Activated CD4-positive, alpha-beta T cell treated with anti-CD3 and anti-CD28 coated beads for 36 hours (primary cell): ENCODE measurements at regions not wholly inside any gene's neighbourhood (a gene's known extent, or its start where the extent isn't known, plus 50 kb on each side); places are given as distances from the start of the nearest gene placed in this dataset.

Experiments used
- ATAC-seq: fragments of 200-7000 bp; cut with Tn5 transposase; one replicate; pipeline ENCODE4 v1.10.0; 2021; ENCODE audit warnings: mild to moderate bottlenecking, moderate library complexity
- CTCF ChIA-PET: fragments of 350-600 bp; sonication (Branson Sonifier 250); formaldehyde crosslinking; loops from one replicate; lab custom pipeline; 2021; ENCODE audit warnings: antibody characterized with exemption; lab: Charles Lee
- POLR2A ChIA-PET: fragments of 350-600 bp; sonication (Branson Sonifier 250); formaldehyde crosslinking; loops from one replicate; lab custom pipeline; 2021; ENCODE audit warnings: antibody characterized with exemption, inconsistent platforms; lab: Charles Lee
- DNase-seq: peaks from one replicate; pipeline ENCODE4 v3.0.0-alpha.2; 2020
- H3K27ac Mint-ChIP-seq: one replicate; pipeline ENCODE4 v1.8.0; 2021; ENCODE audit warnings: mixed read lengths
- H3K27me3 Mint-ChIP-seq: one replicate; pipeline ENCODE4 v1.8.0; 2021; ENCODE audit warnings: mixed read lengths
- H3K36me3 Mint-ChIP-seq: one replicate; pipeline ENCODE4 v1.8.0; 2021; ENCODE audit warnings: low read depth, mixed read lengths
- H3K4me1 Mint-ChIP-seq: one replicate; pipeline ENCODE4 v1.8.0; 2021; ENCODE audit warnings: mixed read lengths
- H3K4me3 Mint-ChIP-seq: one replicate; pipeline ENCODE4 v1.8.0; 2021; ENCODE audit warnings: mild to moderate bottlenecking, moderate library complexity, mixed read lengths
- H3K9me3 Mint-ChIP-seq: one replicate; pipeline ENCODE4 v1.8.0; 2021; ENCODE audit warnings: low read depth, mixed read lengths
- intact Hi-C, 2 experiments: fragments of 100-400 bp; cut with DNase I in 1 of 2; cut with micrococcal nuclease in 1 of 2; formaldehyde crosslinking; loops; one replicate each; pipeline versions ENCODE4 v1.14.2 to v1.15.1; 2022 to 2024; cut with DNase I, micrococcal nuclease

GRCh38 chr20:54293526-54293925, 85.6 kb downstream of the PFDN4 start:
- Mint-ChIP-seq H3K27ac (no peak overlapping the region), H3K4me1 (peaks cover 20% of the 10 kb centered on the region), H3K4me3 (no peak overlapping the region), H3K27me3 (peaks cover 37% of the 10 kb centered on the region), H3K36me3 (peaks cover 2% of the 10 kb centered on the region), H3K9me3 (no peaks in the 10 kb centered on the region)
- ATAC-seq: no peak
- CTCF ChIA-PET: no interaction called here
- POLR2A ChIA-PET: no interaction called here
- no peak for DNase-seq
- intact Hi-C loops: no loop called here

- no peak overlapping the region for H3K4me3 Mint-ChIP-seq
- no peak for ATAC-seq
Observed at GRCh38 chr20:54294094-54294493, 86.2 kb downstream of the PFDN4 start.

DNA sequence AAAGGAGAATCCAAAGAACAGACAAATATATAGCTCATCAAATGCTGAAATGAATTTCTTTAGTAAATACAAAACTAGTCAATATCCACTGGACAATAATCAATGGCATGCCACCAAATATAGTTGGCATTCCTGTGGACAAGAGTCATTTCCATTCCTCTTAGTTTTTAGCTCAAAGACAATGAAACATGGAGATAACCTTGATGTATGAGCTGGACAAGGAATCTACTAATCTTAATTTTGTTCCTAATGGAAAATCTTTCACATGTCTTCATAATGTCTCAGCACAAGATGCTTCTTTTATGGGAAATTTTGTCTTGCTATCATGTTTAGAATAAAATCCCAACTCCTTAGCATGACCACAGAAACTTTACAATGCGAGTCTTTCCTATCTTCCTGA, 87.8 kb downstream of the PFDN4 start:
- Mint-ChIP-seq H3K9me3 (no peaks in the 10 kb centered on the region), H3K27me3 (peaks cover 39% of the 10 kb centered on the region), H3K4me3 (no peak overlapping the region), H3K4me1 (peaks cover 17% of the 10 kb centered on the region), H3K36me3 (no peaks in the 10 kb centered on the region), H3K27ac (no peak overlapping the region)
- no peak for ATAC-seq
- no peak for DNase-seq
- POLR2A ChIA-PET: interaction anchor here (0.6 kb wide), 1 partner anchor 519 kb away, joined by 4 read pairs; no protein-coding TSS in a partner anchor
- intact Hi-C loops: no loop called here
- CTCF ChIA-PET: interaction anchor here (0.5 kb wide), 1 partner anchor 415 kb away, joined by 3 read pairs; no protein-coding TSS in a partner anchor

More at GRCh38 chr20:54294094-54294493, 86.2 kb downstream of the PFDN4 start:
- POLR2A ChIA-PET: no interaction called here
- no peak overlapping the region for H3K27ac Mint-ChIP-seq
- peaks cover 20% of the 10 kb centered on the region for H3K4me1 Mint-ChIP-seq
- H3K9me3 Mint-ChIP-seq: no peaks in the 10 kb centered on the region
- CTCF ChIA-PET: no interaction called here
- DNase-seq: no peak
- no peaks in the 10 kb centered on the region for H3K36me3 Mint-ChIP-seq
- H3K27me3 Mint-ChIP-seq: peaks cover 35% of the 10 kb centered on the region
- intact Hi-C loops: no loop called here

DNA sequence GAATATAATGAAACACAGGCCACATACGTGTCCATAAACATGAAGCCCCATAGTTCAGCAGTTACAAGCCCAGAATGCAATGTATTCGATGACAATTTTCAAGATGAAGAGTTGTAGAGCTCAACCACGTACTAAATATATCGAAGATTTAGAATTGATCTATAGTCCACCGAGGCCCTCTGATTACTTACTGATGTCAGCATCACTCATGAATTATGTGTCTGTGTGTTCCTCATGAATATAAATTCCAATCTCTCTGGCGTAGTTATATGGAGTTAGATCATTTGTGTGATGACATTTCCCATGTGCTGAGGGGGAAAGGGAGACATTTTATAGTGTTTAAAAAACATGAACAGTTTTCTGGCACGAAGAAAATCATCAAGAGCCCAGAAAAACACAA, 97.5 kb downstream of the PFDN4 start:
- Mint-ChIP-seq H3K4me1 (peaks cover 16% of the 10 kb centered on the region), H3K27me3 (peaks cover 27% of the 10 kb centered on the region), H3K4me3 (no peak overlapping the region), H3K27ac (no peak overlapping the region), H3K9me3 (no peaks in the 10 kb centered on the region), H3K36me3 (no peaks in the 10 kb centered on the region)
- no peak for DNase-seq
- ATAC-seq: no peak
- ChIA-PET CTCF (no interaction called here), POLR2A (no interaction called here)
- intact Hi-C loops: no loop called here

DNA sequence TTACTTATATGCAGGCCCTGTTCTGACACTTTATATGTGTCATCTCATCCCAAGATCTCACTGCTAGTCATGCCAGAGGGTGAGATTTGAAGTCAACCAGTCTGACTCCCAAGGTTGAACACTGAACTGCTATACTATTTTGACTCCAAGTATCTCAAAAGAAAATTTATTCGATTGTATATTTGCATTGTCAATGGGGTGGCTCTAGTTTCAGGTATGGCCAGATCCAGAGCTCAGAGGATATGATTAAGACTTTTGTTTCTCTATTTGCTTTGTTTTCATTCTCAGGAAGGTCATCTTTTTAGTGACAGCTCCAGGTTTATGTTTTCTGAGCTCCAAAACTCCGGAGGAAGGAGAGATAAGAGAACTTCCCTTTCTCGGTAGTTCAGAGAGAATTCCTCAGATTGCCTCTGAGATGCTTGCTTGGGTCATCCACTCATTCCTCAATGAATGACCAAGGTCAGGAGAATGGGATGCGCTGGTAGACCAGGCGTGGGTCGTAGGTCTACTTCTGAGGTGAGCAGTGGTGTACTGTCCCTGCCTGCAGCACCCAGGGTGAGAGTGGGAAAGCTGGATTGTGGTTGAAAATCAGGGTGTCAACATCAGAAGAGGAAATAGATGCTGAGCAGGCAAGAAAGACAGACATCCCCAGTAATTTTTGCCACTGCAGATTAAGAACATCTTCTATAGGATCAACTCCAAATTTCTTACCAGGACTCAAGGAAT, 99.3 kb downstream of the PFDN4 start:
- Mint-ChIP-seq H3K4me1 (peaks cover 15% of the 10 kb centered on the region), H3K36me3 (no peaks in the 10 kb centered on the region), H3K4me3 (no peak overlapping the region), H3K27ac (peak overlapping the region; percentile 9), H3K9me3 (no peaks in the 10 kb centered on the region), H3K27me3 (peaks cover 27% of the 10 kb centered on the region)
- DNase-seq (no peak), ATAC-seq (peak; percentile 63)
- intact Hi-C loops: no loop called here
- CTCF ChIA-PET: interaction anchor here (0.6 to 1.4 kb wide), 2 partner anchors 10 to 13 kb away, joined by 3 to 7 read pairs; no protein-coding TSS in a partner anchor
- POLR2A ChIA-PET: interaction anchor here (0.7 kb wide), 1 partner anchor 660 kb away, joined by 4 read pairs; no protein-coding TSS in a partner anchor

DNA sequence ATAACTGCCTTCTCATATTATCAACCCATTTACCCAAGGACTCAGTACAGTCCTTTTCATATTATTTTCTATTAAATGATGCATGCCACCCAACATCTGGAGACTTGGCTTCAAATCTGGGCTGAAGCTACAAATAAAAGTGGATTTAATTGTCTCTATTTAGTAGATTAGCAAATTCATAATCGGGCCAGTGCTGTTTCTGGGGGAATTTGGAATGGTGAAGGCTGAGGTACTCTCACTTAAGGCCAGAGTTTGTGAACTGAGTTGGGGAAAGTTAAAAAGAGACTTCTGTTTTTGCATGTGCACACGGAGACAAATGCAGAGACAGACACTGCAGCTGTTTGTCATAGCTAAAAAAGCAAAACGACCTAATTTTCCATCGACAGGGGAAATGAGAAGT, 100.9 kb downstream of the PFDN4 start:
- Mint-ChIP-seq H3K4me3 (no peak overlapping the region), H3K36me3 (no peaks in the 10 kb centered on the region), H3K4me1 (peaks cover 17% of the 10 kb centered on the region), H3K9me3 (no peaks in the 10 kb centered on the region), H3K27ac (no peak overlapping the region), H3K27me3 (peaks cover 18% of the 10 kb centered on the region)
- intact Hi-C loops: no loop called here
- ATAC-seq: no peak
- ChIA-PET POLR2A (no interaction called here), CTCF (no interaction called here)
- DNase-seq: no peak

GRCh38 chr20:54318892-54319291, 111.0 kb downstream of the PFDN4 start:
- H3K4me3 Mint-ChIP-seq: no peak overlapping the region
- ATAC-seq (no peak), DNase-seq (no peak)
- H3K27me3 Mint-ChIP-seq: peaks cover 29% of the 10 kb centered on the region
- peaks cover 34% of the 10 kb centered on the region for H3K4me1 Mint-ChIP-seq
- CTCF ChIA-PET: interaction anchor here (2.0 kb wide), 1 partner anchor 12 kb away, joined by 7 read pairs; no protein-coding TSS in a partner anchor
- intact Hi-C loops: loop anchor here in 1 of 2 experiments (5.0 kb wide), 1 partner anchor 97 kb away; no protein-coding TSS in a partner anchor
- no peaks in the 10 kb centered on the region for H3K9me3 Mint-ChIP-seq
- peak overlapping the region; percentile 59 for H3K27ac Mint-ChIP-seq
- POLR2A ChIA-PET: interaction anchor here (0.9 kb wide), 1 partner anchor 1290 kb away, joined by 4 read pairs; no protein-coding TSS in a partner anchor
- H3K36me3 Mint-ChIP-seq: no peaks in the 10 kb centered on the region

DNA sequence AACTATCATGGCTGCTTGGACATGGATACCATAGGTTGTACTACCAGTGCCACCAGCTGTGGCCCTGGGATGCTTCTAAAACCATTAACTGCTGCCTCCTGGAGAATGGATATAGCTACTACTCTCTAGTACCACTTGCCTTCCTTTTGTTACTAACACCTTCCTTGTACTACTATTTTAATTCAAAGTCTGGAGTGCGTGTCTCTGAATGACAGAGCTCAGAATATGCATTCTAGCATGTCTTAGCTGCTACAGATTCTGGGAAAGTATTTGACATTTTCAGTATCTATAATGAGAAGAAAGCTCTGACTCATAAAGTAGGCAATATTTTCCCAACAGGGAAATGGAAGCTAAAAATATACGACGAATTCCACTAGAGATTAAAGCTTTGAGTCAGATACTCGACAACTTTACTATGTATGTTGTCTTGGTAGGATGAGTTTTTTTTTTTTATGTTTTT, 112.3 kb downstream of the PFDN4 start:
- Mint-ChIP-seq H3K9me3 (no peaks in the 10 kb centered on the region), H3K27ac (peak overlapping the region; percentile 70), H3K27me3 (peaks cover 23% of the 10 kb centered on the region), H3K36me3 (no peaks in the 10 kb centered on the region), H3K4me1 (peaks cover 47% of the 10 kb centered on the region), H3K4me3 (no peak overlapping the region)
- intact Hi-C loops: loop anchor here (1.0 kb wide), 1 partner anchor 35 kb away; no protein-coding TSS in a partner anchor
- ATAC-seq: peak; percentile 83
- ChIA-PET CTCF (interaction anchor here (0.6 to 2.0 kb wide), 3 partner anchors 13 to 34 kb away, joined by 3 to 7 read pairs (median 4); no protein-coding TSS in a partner anchor), POLR2A (interaction anchor here (0.6 to 1.0 kb wide), 2 partner anchors 154 to 404 kb away, joined by 10 to 13 read pairs; no protein-coding TSS in a partner anchor)
- DNase-seq: peak; percentile 8

- POLR2A ChIA-PET: no interaction called here
- no peak for ATAC-seq
- H3K36me3 Mint-ChIP-seq: no peaks in the 10 kb centered on the region
- H3K27ac Mint-ChIP-seq: peak overlapping the region; percentile 74
- CTCF ChIA-PET: no interaction called here
- no peak overlapping the region for H3K4me3 Mint-ChIP-seq
- no peak for DNase-seq
- H3K27me3 Mint-ChIP-seq: peaks cover 14% of the 10 kb centered on the region
- intact Hi-C loops: no loop called here
- peaks cover 51% of the 10 kb centered on the region for H3K4me1 Mint-ChIP-seq
- H3K9me3 Mint-ChIP-seq: no peaks in the 10 kb centered on the region
Observed at GRCh38 chr20:54321352-54322087, 113.6 kb downstream of the PFDN4 start.

DNA sequence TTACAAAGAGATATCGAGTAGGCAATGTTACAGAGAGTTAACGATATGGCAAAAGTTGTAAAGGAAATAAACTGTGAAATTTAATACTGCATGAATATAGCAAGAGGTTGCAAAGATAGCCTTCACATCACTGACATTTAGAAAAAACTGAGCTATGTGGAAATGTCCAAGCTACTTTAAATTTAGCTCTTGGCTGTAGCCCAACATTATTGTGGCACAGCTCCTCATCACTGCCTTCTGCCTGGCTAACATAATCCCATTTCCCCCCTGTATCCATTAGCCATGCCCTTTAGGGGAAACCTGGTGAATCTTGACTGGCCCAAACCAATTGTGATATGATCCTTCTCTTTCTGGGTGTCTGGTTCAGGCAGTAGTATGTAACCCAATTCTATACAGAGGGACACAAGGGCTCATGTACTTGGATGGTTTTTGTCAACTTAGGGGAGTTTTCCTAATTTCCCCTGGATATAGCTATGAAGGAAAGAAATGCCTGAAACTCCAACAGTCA, 115.4 kb downstream of the PFDN4 start:
- intact Hi-C loops: no loop called here
- ChIA-PET CTCF (no interaction called here), POLR2A (no interaction called here)
- H3K27me3 Mint-ChIP-seq: peaks cover 13% of the 10 kb centered on the region
- H3K4me3 Mint-ChIP-seq: no peak overlapping the region
- H3K9me3 Mint-ChIP-seq: no peaks in the 10 kb centered on the region
- no peak for DNase-seq
- peaks cover 1% of the 10 kb centered on the region for H3K36me3 Mint-ChIP-seq
- ATAC-seq: no peak
- peaks cover 51% of the 10 kb centered on the region for H3K4me1 Mint-ChIP-seq
- peak overlapping the region; percentile 69 for H3K27ac Mint-ChIP-seq

- no peak for DNase-seq
- Mint-ChIP-seq H3K36me3 (peaks cover 1% of the 10 kb centered on the region), H3K4me3 (no peak overlapping the region), H3K27ac (peak overlapping the region; percentile 69), H3K4me1 (peaks cover 45% of the 10 kb centered on the region), H3K9me3 (no peaks in the 10 kb centered on the region), H3K27me3 (peaks cover 11% of the 10 kb centered on the region)
- intact Hi-C loops: no loop called here
- ATAC-seq: no peak
- ChIA-PET CTCF (no interaction called here), POLR2A (no interaction called here)
Observed at GRCh38 chr20:54324041-54324440, 116.2 kb downstream of the PFDN4 start.
